ENCODE measurements at regions not wholly inside any gene's neighbourhood (a gene's known extent, or its start where the extent isn't known, plus 50 kb on each side); places are given as distances from the start of the nearest gene placed in this dataset.

GRCh38 chr22:25353516-25354445 lies 134.3 kb downstream of the CRYBB2 start:
- H3K9me3 ChIP-seq (ENCODE audit: control insufficient read depth, low read length), result no peaks in the 10 kb centered on the region
- no peak overlapping the region for H2BK15ac ChIP-seq (ENCODE audit: low read depth, poor library complexity, severe bottlenecking)
- H2BK5ac ChIP-seq (ENCODE audit: low read depth, low read length, poor library complexity, severe bottlenecking), result no peak overlapping the region
- no peak overlapping the region for H2BK120ac ChIP-seq (ENCODE audit: low read depth, low read length)
- peaks cover 2% of the 10 kb centered on the region for H3K79me1 ChIP-seq (replicated peaks; ENCODE audit: low read length, poor library complexity, severe bottlenecking)
- no peak overlapping the region for H2AK5ac ChIP-seq (ENCODE audit: low read length, severe bottlenecking)
- no peak overlapping the region for H2BK12ac ChIP-seq (ENCODE audit: low read length in 2 of 2)
- H3K4ac ChIP-seq (ENCODE audit: low read depth in 1 of 2, low read length in 2 of 2), result no peak overlapping the region
- peaks cover 56 to 60% of the 10 kb centered on the region in 2 experiments for H3K36me3 ChIP-seq (ENCODE audit: control insufficient read depth in 1 of 2, insufficient read depth in 2 of 2, low read depth in 1 of 2, low read length in 2 of 2)
- no peak overlapping the region for H3K14ac ChIP-seq (ENCODE audit: low read length in 2 of 2)
- no peak overlapping the region for H4K91ac ChIP-seq (ENCODE audit: low read length)
- H2AFZ ChIP-seq (ENCODE audit: low read depth, low read length), result no peak overlapping the region
- H3K18ac ChIP-seq (ENCODE audit: low read depth in 1 of 2, low read length in 2 of 2), result no peak overlapping the region
- DNase-seq, result no peak
- no peak overlapping the region for H3K4me2 ChIP-seq (ENCODE audit: low read length, poor library complexity, severe bottlenecking)
- no peak overlapping the region for H3K9ac ChIP-seq (ENCODE audit: low read length)
- no peaks in the 10 kb centered on the region for H3K27me3 ChIP-seq (ENCODE audit: control insufficient read depth in 1 of 2, insufficient read depth in 1 of 2, low read length in 2 of 2)
- 94% methylated on average over 22 of the region's 22 CpGs for WGBS
- H3K27ac ChIP-seq (ENCODE audit: low read length, poor library complexity, severe bottlenecking), result no peak overlapping the region
- no peaks in the 10 kb centered on the region for H3K4me1 ChIP-seq (ENCODE audit: control insufficient read depth, insufficient read depth, low read depth, low read length)
- no peak overlapping the region for H3K4me3 ChIP-seq (ENCODE audit: insufficient read depth in 1 of 2, low read depth in 1 of 2, low read length in 2 of 2)
- H4K8ac ChIP-seq (ENCODE audit: low read length), result no peak overlapping the region
- no peak overlapping the region for H3K23ac ChIP-seq (ENCODE audit: low read length in 2 of 2)

GRCh38 chr22:25354456-25354855 lies 135.0 kb downstream of the CRYBB2 start:
- H3K4me1 ChIP-seq (ENCODE audit: control insufficient read depth, insufficient read depth, low read depth, low read length), result no peaks in the 10 kb centered on the region
- H2BK15ac ChIP-seq (ENCODE audit: low read depth, poor library complexity, severe bottlenecking), result no peak overlapping the region
- H3K36me3 ChIP-seq (ENCODE audit: control insufficient read depth in 1 of 2, insufficient read depth in 2 of 2, low read depth in 1 of 2, low read length in 2 of 2), result peaks cover 56 to 67% of the 10 kb centered on the region in 2 experiments
- no peak overlapping the region for H3K18ac ChIP-seq (ENCODE audit: low read depth in 1 of 2, low read length in 2 of 2)
- H3K23ac ChIP-seq (ENCODE audit: low read length in 2 of 2), result no peak overlapping the region
- peaks cover 2% of the 10 kb centered on the region for H3K79me1 ChIP-seq (replicated peaks; ENCODE audit: low read length, poor library complexity, severe bottlenecking)
- no peak overlapping the region for H3K4me2 ChIP-seq (ENCODE audit: low read length, poor library complexity, severe bottlenecking)
- no peak for DNase-seq
- no peak overlapping the region for H4K8ac ChIP-seq (ENCODE audit: low read length)
- no peak overlapping the region for H2BK5ac ChIP-seq (ENCODE audit: low read depth, low read length, poor library complexity, severe bottlenecking)
- H2AFZ ChIP-seq (ENCODE audit: low read depth, low read length), result no peak overlapping the region
- no peak overlapping the region for H3K14ac ChIP-seq (ENCODE audit: low read length in 2 of 2)
- H3K4ac ChIP-seq (ENCODE audit: low read depth in 1 of 2, low read length in 2 of 2), result no peak overlapping the region
- H3K4me3 ChIP-seq (ENCODE audit: insufficient read depth in 1 of 2, low read depth in 1 of 2, low read length in 2 of 2), result no peak overlapping the region
- H3K9ac ChIP-seq (ENCODE audit: low read length), result no peak overlapping the region
- H3K27ac ChIP-seq (ENCODE audit: low read length, poor library complexity, severe bottlenecking), result no peak overlapping the region
- no peaks in the 10 kb centered on the region for H3K9me3 ChIP-seq (ENCODE audit: control insufficient read depth, low read length)
- no peaks in the 10 kb centered on the region for H3K27me3 ChIP-seq (ENCODE audit: control insufficient read depth in 1 of 2, insufficient read depth in 1 of 2, low read length in 2 of 2)
- WGBS, result 92% methylated on average over 12 of the region's 12 CpGs
- no peak overlapping the region for H4K91ac ChIP-seq (ENCODE audit: low read length)
- H2BK120ac ChIP-seq (ENCODE audit: low read depth, low read length), result no peak overlapping the region
- H2AK5ac ChIP-seq (ENCODE audit: low read length, severe bottlenecking), result no peak overlapping the region
- H2BK12ac ChIP-seq (ENCODE audit: low read length in 2 of 2), result no peak overlapping the region

GRCh38 chr22:25357132-25357455 lies 137.7 kb downstream of the CRYBB2 start:
- Histone ChIP-seq H4K8ac (ENCODE audit: low read length) (no peak overlapping the region), H2BK15ac (ENCODE audit: low read depth, poor library complexity, severe bottlenecking) (no peak overlapping the region), H3K27ac (ENCODE audit: low read length, poor library complexity, severe bottlenecking) (no peak overlapping the region), H3K14ac (ENCODE audit: low read length in 2 of 2) (no peak overlapping the region), H3K4me3 (ENCODE audit: insufficient read depth in 1 of 2, low read depth in 1 of 2, low read length in 2 of 2) (no peak overlapping the region), H4K91ac (ENCODE audit: low read length) (no peak overlapping the region), H2BK5ac (ENCODE audit: low read depth, low read length, poor library complexity, severe bottlenecking) (no peak overlapping the region), H2AFZ (ENCODE audit: low read depth, low read length) (no peak overlapping the region), H3K9me3 (ENCODE audit: control insufficient read depth, low read length) (no peaks in the 10 kb centered on the region), H3K4me2 (ENCODE audit: low read length, poor library complexity, severe bottlenecking) (no peak overlapping the region), H2AK5ac (ENCODE audit: low read length, severe bottlenecking) (no peak overlapping the region), H2BK120ac (ENCODE audit: low read depth, low read length) (no peak overlapping the region), H3K27me3 (ENCODE audit: control insufficient read depth in 1 of 2, insufficient read depth in 1 of 2, low read length in 2 of 2) (no peaks in the 10 kb centered on the region), H3K4ac (ENCODE audit: low read depth in 1 of 2, low read length in 2 of 2) (no peak overlapping the region), H3K79me1 (replicated peaks; ENCODE audit: low read length, poor library complexity, severe bottlenecking) (peaks cover 10% of the 10 kb centered on the region), H3K4me1 (ENCODE audit: control insufficient read depth, insufficient read depth, low read depth, low read length) (no peaks in the 10 kb centered on the region), H3K9ac (ENCODE audit: low read length) (no peak overlapping the region), H3K18ac (ENCODE audit: low read depth in 1 of 2, low read length in 2 of 2) (no peak overlapping the region), H2BK12ac (ENCODE audit: low read length in 2 of 2) (no peak overlapping the region), H3K23ac (ENCODE audit: low read length in 2 of 2) (no peak overlapping the region), H3K36me3 (ENCODE audit: control insufficient read depth in 1 of 2, insufficient read depth in 2 of 2, low read depth in 1 of 2, low read length in 2 of 2) (peaks cover 44 to 66% of the 10 kb centered on the region in 2 experiments)
- WGBS, result 92% methylated on average over 10 of the region's 10 CpGs
- DNase-seq, result no peak

- no peak overlapping the region for H2BK120ac ChIP-seq (ENCODE audit: low read depth, low read length)
These were observed 138.4 kb downstream of the CRYBB2 start for GRCh38 chr22:25357606-25358420.

More at GRCh38 chr22:25357606-25358420, 138.4 kb downstream of the CRYBB2 start:
- no peak overlapping the region for H2BK15ac ChIP-seq (ENCODE audit: low read depth, poor library complexity, severe bottlenecking)
- peaks cover 13% of the 10 kb centered on the region for H3K79me1 ChIP-seq (replicated peaks; ENCODE audit: low read length, poor library complexity, severe bottlenecking)
- H4K91ac ChIP-seq (ENCODE audit: low read length), result no peak overlapping the region
- no peaks in the 10 kb centered on the region for H3K9me3 ChIP-seq (ENCODE audit: control insufficient read depth, low read length)
- H3K4me3 ChIP-seq (ENCODE audit: insufficient read depth in 1 of 2, low read depth in 1 of 2, low read length in 2 of 2), result no peak overlapping the region
- WGBS, result 90% methylated on average over 6 of the region's 7 CpGs
- no peak overlapping the region for H3K4me2 ChIP-seq (ENCODE audit: low read length, poor library complexity, severe bottlenecking)
- H3K9ac ChIP-seq (ENCODE audit: low read length), result no peak overlapping the region
- H3K14ac ChIP-seq (ENCODE audit: low read length in 2 of 2), result no peak overlapping the region
- no peak overlapping the region for H2BK5ac ChIP-seq (ENCODE audit: low read depth, low read length, poor library complexity, severe bottlenecking)
- peaks cover 41 to 62% of the 10 kb centered on the region in 2 experiments for H3K36me3 ChIP-seq (ENCODE audit: control insufficient read depth in 1 of 2, insufficient read depth in 2 of 2, low read depth in 1 of 2, low read length in 2 of 2)
- H2AK5ac ChIP-seq (ENCODE audit: low read length, severe bottlenecking), result no peak overlapping the region
- H3K27me3 ChIP-seq (ENCODE audit: control insufficient read depth in 1 of 2, insufficient read depth in 1 of 2, low read length in 2 of 2), result no peaks in the 10 kb centered on the region
- no peak overlapping the region for H3K27ac ChIP-seq (ENCODE audit: low read length, poor library complexity, severe bottlenecking)
- H3K18ac ChIP-seq (ENCODE audit: low read depth in 1 of 2, low read length in 2 of 2), result no peak overlapping the region
- H3K4ac ChIP-seq (ENCODE audit: low read depth in 1 of 2, low read length in 2 of 2), result no peak overlapping the region
- no peak overlapping the region for H4K8ac ChIP-seq (ENCODE audit: low read length)
- no peaks in the 10 kb centered on the region for H3K4me1 ChIP-seq (ENCODE audit: control insufficient read depth, insufficient read depth, low read depth, low read length)
- no peak for DNase-seq
- H2AFZ ChIP-seq (ENCODE audit: low read depth, low read length), result no peak overlapping the region
- H2BK12ac ChIP-seq (ENCODE audit: low read length in 2 of 2), result no peak overlapping the region
- no peak overlapping the region for H3K23ac ChIP-seq (ENCODE audit: low read length in 2 of 2)
